Kidney tubule cell (primary cell): ENCODE measurements at regions not wholly inside any gene's neighbourhood (a gene's known extent, or its start where the extent isn't known, plus 50 kb on each side); places are given as distances from the start of the nearest gene placed in this dataset.

Experiments
- DNase-seq: peaks from one replicate; pipeline ENCODE4 v3.0.0-alpha.2; 2018; ENCODE audit warnings: low spot score

GRCh38 chr2:239495175-239495574 is 94.4 kb upstream of the HDAC4 start:
- no peak for DNase-seq

GRCh38 chr2:239494578-239494977 is 93.8 kb upstream of the HDAC4 start:
- no peak for DNase-seq

GRCh38 chr2:239489481-239489880 is 88.7 kb upstream of the HDAC4 start:
- no peak for DNase-seq

- DNase-seq = no peak
Observed at GRCh38 chr2:239488125-239488524, 87.3 kb upstream of the HDAC4 start.

DNA sequence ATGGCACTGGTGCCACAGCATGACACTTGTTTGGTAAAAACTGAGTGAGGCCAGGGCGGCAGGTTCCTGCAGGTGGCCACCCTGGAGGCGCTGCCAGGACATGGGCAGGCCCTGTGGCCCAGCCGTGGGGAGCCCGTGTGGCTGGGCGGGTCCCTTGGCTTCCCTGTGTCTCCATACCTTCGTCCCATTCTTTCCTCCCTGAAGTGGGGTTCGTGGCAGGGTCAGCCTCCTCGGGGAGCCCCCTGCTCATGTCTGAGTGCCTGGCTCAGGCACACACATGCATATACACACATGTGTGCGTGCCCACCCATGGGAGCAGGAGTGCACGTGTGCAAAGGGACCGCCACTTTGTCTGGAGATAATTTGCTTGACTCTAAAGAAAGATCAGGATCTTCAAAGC is 86.5 kb upstream of the HDAC4 start:
- DNase-seq = no peak

- no peak for DNase-seq
Observed at GRCh38 chr2:239485622-239486021, 84.8 kb upstream of the HDAC4 start.

GRCh38 chr2:239484571-239485355 is 83.9 kb upstream of the HDAC4 start:
- DNase-seq = no peak

GRCh38 chr2:239482778-239483712 is 82.2 kb upstream of the HDAC4 start:
- DNase-seq = no peak

DNA sequence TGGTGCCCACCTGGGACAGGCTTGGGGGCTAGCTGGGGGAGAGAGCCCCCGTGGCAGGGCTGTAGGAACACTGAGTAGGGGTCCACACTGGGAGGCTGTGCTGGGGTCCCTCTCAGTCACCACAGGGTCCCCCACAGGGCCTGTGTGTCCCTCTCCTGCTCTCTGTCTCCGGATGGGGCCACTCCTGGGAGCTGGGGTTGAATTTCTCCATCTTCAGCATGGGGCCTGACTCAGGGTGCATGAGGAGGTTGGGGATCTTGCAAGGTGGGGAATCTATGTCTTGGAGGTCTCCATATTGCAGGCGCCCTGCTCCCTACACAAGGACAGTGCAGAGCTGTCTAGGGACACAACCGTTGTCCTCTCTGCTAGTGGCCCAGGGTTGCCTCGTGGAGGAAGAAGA is 78.7 kb upstream of the HDAC4 start:
- no peak for DNase-seq

- no peak for DNase-seq
Observed at GRCh38 chr2:239477591-239477990, 76.8 kb upstream of the HDAC4 start.

DNA sequence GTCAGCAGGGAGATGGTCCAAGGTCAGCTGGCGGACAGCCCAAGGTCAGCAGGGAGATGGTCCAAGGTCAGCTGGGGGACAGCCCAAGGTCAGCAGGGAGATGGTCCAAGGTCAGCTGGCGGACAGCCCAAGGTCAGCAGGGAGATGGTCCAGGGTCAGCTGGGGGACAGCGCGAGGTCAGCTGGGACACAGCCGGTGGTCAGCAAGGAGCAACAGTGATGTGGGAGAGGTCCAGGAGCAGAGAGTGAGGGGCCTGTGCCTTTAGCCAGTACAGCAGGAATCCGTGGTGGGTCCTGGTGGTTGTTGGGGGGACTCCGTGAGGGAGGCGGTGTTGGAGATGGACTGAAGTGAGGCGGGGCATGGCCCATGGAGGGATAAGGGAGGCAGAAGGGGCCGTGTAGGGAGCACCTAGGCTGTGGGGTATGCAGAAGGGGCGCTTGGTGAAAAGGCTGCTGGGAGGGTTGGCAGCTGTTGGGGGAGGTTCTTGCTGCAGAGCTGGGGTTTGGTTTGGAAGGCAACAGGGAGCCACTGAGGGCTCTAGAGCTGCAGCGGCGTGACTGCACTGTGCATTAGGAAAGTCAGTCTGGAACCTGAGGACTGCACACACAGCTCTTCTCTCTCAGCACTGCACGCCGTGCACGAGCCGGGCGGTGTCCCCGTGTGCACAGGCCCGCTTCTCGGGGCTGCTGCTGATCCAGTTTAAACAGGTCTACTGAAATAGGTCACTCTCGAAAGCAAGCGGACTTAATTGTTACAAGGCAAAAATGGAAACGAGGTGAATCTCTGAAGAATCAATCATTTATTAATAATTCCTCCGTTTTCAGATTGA is 76.2 kb upstream of the HDAC4 start:
- DNase-seq = no peak

GRCh38 chr2:239476029-239476756 is 75.4 kb upstream of the HDAC4 start:
- DNase-seq = no peak

DNA sequence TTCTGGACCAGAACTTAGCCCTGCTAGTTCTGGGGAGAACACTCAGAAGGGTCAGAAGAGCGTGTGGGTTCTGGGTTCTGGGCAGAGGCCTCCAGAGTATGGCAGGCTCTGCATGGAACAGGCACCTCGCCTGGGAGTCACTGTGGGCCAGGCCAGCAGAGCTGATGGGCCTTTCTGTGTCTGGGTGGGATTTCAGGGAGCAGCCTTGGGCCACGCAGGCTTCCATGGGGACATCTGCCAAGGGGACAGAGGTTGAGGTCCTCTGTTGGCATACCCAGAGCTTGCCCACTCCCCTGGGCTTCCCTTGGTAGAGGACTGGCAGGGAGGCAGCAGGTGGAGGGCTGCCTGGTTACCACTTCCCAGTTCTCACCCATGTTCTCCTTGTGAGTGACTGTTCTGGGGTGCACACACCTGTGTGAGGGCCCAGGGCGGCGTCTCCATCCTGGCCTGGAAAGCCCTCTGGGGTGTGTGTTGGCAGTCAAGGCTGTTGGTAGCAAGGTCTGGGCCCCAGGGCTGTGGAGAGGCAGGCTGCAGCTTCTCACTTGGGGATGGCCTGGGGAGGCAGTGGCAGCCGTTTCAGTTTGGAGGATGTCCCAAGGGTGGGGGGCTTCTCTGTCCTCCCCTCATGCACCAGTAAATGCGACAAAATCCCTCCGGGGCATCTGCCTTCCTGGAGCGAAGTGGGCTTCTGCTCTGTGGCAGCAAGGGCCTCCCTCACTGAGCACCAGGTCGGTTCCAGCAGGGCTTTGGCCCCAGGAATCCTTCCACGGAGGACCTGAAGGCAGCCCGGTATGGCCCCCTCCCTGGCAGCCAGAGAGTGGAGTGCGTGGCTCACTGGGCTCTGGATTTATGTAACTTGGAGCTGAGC is 74.6 kb upstream of the HDAC4 start:
- no peak for DNase-seq

GRCh38 chr2:239473211-239473805 is 72.5 kb upstream of the HDAC4 start:
- no peak for DNase-seq

- no peak for DNase-seq
Observed at GRCh38 chr2:239472235-239472775, 71.5 kb upstream of the HDAC4 start.

- no peak for DNase-seq
Observed at GRCh38 chr2:239471011-239471792, 70.4 kb upstream of the HDAC4 start.

DNA sequence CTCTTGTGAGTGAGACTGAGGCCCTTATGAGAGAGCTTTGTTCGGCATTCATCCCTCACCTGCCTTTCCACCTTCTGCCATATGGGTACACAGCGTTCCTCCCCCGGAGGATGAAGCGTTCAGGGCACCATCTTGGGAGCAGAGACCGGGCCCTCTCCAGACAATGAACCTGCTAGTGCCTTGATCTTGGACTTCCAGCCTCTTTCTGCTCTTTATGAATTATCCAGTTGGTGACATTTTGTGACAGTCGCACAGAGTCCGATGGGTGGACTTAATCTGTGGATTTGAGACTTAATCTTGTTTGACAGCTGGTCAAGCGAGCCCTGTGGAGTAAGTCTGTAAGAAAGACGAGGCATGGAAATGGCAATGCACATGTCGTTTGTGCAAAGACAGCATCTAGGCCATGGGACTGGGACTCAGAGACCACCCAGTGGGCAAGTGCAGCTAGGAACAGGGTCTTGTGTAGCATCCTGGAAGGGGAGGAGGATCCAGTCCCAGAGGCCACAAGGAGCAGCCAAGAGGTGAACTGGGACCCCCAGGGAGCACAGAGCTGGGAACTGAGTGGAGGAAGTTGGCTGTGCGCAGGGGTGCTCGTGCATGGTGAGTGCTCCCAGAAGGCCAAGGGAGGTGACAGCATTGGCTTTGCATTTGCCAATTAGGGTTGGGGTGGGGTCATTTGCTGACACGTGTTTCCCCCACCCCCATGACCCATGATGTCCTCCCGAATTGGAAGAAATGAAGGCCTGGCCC is 69.5 kb upstream of the HDAC4 start:
- DNase-seq = no peak
